K562 (cell line): ENCODE measurements at regions not wholly inside any gene's neighbourhood (a gene's known extent, or its start where the extent isn't known, plus 50 kb on each side); places are given as distances from the start of the nearest gene placed in this dataset.
A peak's percentile ranks its signal among the peaks of the same experiment; 100 is the strongest.

ENCODE experiments used
- ATF7 ChIP-seq: fragments of 450-650 bp; IDR thresholded peaks from 2 replicates; pipeline ENCODE4 v1.7.1; 2014; ENCODE audit warnings: mild to moderate bottlenecking, moderate library complexity
- BCOR ChIP-seq: fragments of 450-650 bp; IDR thresholded peaks from 2 replicates; pipeline ENCODE4 v1.6.1; 2016
- CBX1 ChIP-seq: sonication (generic); IDR thresholded peaks from 2 replicates; pipeline ENCODE4 v1.6.1; 2016; ENCODE audit warnings: antibody characterized with exemption, low read depth, mild to moderate bottlenecking
- ETS2 ChIP-seq: IDR thresholded peaks from 2 replicates; pipeline ENCODE4 v1.6.1; 2016; ENCODE audit warnings: borderline replicate concordance, missing genetic modification characterization, mild to moderate bottlenecking, moderate library complexity, missing compliant biosample characterization; ENCODE audit not compliant: poor library complexity, severe bottlenecking
- FOS ChIP-seq: IDR thresholded peaks from 3 replicates; pipeline ENCODE4 v1.6.1; 2011; ENCODE audit not compliant: insufficient read length; ENCODE audit errors: extremely low read depth
- KHSRP ChIP-seq: fragments of 450-650 bp; IDR thresholded peaks from 2 replicates; pipeline ENCODE4 v1.6.1; 2017
- SMARCA5 ChIP-seq: fragments of 450-650 bp; IDR thresholded peaks from 2 replicates; pipeline ENCODE4 v1.6.1; 2016
- SREBF2 ChIP-seq: sonication (generic); formaldehyde crosslinking; IDR thresholded peaks from 2 replicates; pipeline ENCODE4 v1.4.0; 2020; ENCODE audit warnings: mild to moderate bottlenecking, missing genetic modification reagents
- ZNF143 ChIP-seq: sonication (generic); formaldehyde crosslinking; IDR thresholded peaks from 2 replicates; pipeline ENCODE4 v1.9.0; 2022; ENCODE audit warnings: mild to moderate bottlenecking, missing genetic modification reagents
- ZNF431 ChIP-seq: sonication (generic); formaldehyde crosslinking; IDR thresholded peaks from 2 replicates; pipeline ENCODE4 v1.8.0; 2022; ENCODE audit warnings: mild to moderate bottlenecking, missing genetic modification reagents
- ZNF785 ChIP-seq: fragments of 250-450 bp; sonication (Bioruptor Pico); IDR thresholded peaks from 2 replicates; pipeline ENCODE4 v1.4.0; 2020; ENCODE audit warnings: mild to moderate bottlenecking
- TF ChIP-seq, protein P1 (sequence below): sonication (generic); formaldehyde crosslinking; IDR thresholded peaks from 2 replicates; pipeline ENCODE4 v1.8.0; 2022; ENCODE audit warnings: missing genetic modification reagents, mild to moderate bottlenecking, moderate library complexity, borderline replicate concordance
- TF ChIP-seq, protein P2 (sequence below): fragments of 250-450 bp; sonication (Bioruptor Pico); IDR thresholded peaks from 2 replicates; pipeline ENCODE4 v1.4.0; 2020
- TF ChIP-seq, protein P3 (sequence below): IDR thresholded peaks from 2 replicates; pipeline ENCODE4 v1.6.1; 2011; ENCODE audit not compliant: insufficient read length; ENCODE audit errors: extremely low read depth
- TF ChIP-seq, protein P4 (sequence below), 2 experiments: fragments of 450-650 bp in 1 of 2; sonication (generic) in 1 of 2; formaldehyde crosslinking in 1 of 2; IDR thresholded peaks; 2 replicates each; pipeline versions ENCODE4 v1.7.1 to v1.9.0; 2016 to 2022; ENCODE audit warnings: inconsistent platforms in 1 of 2, mild to moderate bottlenecking in 1 of 2, missing genetic modification reagents in 1 of 2
- TF ChIP-seq, protein P5 (sequence below): fragments of 250-450 bp; sonication (Bioruptor Pico); IDR thresholded peaks from 2 replicates; pipeline ENCODE4 v1.5.0; 2021

DNA sequence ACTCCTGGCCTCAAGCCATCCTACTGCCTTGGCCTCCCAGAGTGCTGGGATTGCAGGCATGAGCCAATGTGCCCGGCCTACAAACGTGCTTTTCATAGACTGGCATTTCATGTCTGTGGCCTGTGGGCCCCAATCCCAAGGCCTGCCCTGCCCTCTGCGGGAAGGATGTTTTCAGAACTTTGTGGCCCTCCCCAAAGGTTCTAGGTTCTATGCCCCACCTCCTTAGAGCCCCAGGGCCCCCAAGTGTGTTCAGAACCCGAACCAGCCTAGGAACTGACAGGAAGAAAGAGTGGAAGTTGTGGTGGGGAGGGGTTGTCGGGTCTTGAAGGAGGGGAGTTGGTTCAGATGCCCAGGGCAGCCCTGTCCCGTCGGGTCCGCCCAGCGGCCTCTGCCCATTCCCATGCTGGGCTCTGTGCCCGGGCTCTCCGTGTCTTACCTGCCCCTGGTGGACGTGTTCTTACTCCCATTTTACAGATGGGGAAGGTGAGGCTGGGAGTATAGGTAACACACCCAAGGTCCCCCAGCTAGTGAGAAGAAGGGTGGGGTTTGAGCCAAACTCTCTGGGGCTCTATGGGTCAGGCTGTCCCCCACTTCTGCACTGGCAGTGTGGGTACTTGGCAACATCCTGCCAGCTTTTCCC is 175.8 kb upstream of the IER5L start (continued):
- TF ChIP-seq, protein P1, sequence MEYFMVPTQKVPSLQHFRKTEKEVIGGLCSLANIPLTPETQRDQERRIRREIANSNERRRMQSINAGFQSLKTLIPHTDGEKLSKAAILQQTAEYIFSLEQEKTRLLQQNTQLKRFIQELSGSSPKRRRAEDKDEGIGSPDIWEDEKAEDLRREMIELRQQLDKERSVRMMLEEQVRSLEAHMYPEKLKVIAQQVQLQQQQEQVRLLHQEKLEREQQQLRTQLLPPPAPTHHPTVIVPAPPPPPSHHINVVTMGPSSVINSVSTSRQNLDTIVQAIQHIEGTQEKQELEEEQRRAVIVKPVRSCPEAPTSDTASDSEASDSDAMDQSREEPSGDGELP = 0 out of 2 replicates have a peak, but pooled peaks have one; percentile 15
- TF ChIP-seq ZNF143 (CRISPR knock-in tag) (no peak), CBX1 (0 out of 2 replicates have a peak, but pooled peaks have one; percentile 36), FOS (no peak), SREBF2 (CRISPR knock-in tag) (no peak), ETS2 (tag) (no peak), BCOR (peak; percentile 60; the same call in 1 of the 2 replicates), ZNF785 (CRISPR knock-in tag) (no peak), SMARCA5 (no peak), ZNF431 (CRISPR knock-in tag) (no peak), KHSRP (no peak), ATF7 (no peak)
- TF ChIP-seq, protein P2, sequence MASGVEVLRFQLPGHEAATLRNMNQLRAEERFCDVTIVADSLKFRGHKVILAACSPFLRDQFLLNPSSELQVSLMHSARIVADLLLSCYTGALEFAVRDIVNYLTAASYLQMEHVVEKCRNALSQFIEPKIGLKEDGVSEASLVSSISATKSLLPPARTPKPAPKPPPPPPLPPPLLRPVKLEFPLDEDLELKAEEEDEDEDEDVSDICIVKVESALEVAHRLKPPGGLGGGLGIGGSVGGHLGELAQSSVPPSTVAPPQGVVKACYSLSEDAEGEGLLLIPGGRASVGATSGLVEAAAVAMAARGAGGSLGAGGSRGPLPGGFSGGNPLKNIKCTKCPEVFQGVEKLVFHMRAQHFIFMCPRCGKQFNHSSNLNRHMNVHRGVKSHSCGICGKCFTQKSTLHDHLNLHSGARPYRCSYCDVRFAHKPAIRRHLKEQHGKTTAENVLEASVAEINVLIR = no peak
- TF ChIP-seq, protein P3, sequence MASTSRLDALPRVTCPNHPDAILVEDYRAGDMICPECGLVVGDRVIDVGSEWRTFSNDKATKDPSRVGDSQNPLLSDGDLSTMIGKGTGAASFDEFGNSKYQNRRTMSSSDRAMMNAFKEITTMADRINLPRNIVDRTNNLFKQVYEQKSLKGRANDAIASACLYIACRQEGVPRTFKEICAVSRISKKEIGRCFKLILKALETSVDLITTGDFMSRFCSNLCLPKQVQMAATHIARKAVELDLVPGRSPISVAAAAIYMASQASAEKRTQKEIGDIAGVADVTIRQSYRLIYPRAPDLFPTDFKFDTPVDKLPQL = no peak
- TF ChIP-seq, protein P4, sequence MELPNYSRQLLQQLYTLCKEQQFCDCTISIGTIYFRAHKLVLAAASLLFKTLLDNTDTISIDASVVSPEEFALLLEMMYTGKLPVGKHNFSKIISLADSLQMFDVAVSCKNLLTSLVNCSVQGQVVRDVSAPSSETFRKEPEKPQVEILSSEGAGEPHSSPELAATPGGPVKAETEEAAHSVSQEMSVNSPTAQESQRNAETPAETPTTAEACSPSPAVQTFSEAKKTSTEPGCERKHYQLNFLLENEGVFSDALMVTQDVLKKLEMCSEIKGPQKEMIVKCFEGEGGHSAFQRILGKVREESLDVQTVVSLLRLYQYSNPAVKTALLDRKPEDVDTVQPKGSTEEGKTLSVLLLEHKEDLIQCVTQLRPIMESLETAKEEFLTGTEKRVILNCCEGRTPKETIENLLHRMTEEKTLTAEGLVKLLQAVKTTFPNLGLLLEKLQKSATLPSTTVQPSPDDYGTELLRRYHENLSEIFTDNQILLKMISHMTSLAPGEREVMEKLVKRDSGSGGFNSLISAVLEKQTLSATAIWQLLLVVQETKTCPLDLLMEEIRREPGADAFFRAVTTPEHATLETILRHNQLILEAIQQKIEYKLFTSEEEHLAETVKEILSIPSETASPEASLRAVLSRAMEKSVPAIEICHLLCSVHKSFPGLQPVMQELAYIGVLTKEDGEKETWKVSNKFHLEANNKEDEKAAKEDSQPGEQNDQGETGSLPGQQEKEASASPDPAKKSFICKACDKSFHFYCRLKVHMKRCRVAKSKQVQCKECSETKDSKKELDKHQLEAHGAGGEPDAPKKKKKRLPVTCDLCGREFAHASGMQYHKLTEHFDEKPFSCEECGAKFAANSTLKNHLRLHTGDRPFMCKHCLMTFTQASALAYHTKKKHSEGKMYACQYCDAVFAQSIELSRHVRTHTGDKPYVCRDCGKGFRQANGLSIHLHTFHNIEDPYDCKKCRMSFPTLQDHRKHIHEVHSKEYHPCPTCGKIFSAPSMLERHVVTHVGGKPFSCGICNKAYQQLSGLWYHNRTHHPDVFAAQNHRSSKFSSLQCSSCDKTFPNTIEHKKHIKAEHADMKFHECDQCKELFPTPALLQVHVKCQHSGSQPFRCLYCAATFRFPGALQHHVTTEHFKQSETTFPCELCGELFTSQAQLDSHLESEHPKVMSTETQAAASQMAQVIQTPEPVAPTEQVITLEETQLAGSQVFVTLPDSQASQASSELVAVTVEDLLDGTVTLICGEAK (IDR thresholded peaks at IDR 0.05) = no peak
- TF ChIP-seq, protein P4 (CRISPR knock-in tag; IDR thresholded peaks at IDR 0.05) = no peak
- TF ChIP-seq, protein P5, sequence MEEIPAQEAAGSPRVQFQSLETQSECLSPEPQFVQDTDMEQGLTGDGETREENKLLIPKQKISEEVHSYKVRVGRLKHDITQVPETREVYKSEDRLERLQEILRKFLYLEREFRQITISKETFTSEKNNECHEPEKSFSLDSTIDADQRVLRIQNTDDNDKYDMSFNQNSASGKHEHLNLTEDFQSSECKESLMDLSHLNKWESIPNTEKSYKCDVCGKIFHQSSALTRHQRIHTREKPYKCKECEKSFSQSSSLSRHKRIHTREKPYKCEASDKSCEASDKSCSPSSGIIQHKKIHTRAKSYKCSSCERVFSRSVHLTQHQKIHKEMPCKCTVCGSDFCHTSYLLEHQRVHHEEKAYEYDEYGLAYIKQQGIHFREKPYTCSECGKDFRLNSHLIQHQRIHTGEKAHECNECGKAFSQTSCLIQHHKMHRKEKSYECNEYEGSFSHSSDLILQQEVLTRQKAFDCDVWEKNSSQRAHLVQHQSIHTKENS (CRISPR knock-in tag) = no peak
